GM19238 (cell line): ENCODE measurements at regions not wholly inside any gene's neighbourhood (a gene's known extent, or its start where the extent isn't known, plus 50 kb on each side); places are given as distances from the start of the nearest gene placed in this dataset.
"Not testable (repeated sequence)": the region's sequence is repeated elsewhere in the genome, so short reads cannot be mapped to it uniquely, and the experiment has no call there.

Experiments
- DNase-seq: peaks from one replicate; pipeline ENCODE4 v3.0.0; 2011; ENCODE audit warnings: low spot score; ENCODE audit not compliant: insufficient read length

DNA sequence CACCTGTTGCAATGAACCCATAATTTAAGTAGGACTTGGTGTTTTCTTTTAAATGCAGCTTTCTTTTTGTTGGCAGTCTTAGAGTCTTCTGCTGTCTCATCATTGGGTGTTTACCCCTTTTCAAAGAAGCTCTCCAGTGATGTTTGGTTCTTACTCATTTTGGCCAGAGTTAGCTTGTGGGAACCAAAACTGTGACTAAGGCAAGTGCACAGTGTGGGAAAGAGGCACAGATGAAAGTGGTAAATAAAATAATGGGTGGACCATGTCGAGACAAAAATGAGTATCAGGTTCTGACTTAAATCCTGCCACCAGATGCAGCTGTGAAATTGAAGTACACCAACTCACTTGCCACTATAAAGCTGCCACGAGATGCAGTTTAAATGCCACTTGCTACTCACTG lies 615.4 kb upstream of the MIS18BP1 start:
- DNase-seq: no peak

- DNase-seq: no peak
These were observed 614.3 kb upstream of the MIS18BP1 start for GRCh38 chr14:45867046-45867894.

GRCh38 chr14:45838597-45838996 lies 585.6 kb upstream of the MIS18BP1 start:
- DNase-seq: no peak

- DNase-seq: no peak
These were observed 566.1 kb upstream of the MIS18BP1 start for GRCh38 chr14:45819107-45819506.

GRCh38 chr14:45811155-45811554 lies 558.2 kb upstream of the MIS18BP1 start:
- no peak for DNase-seq

DNA sequence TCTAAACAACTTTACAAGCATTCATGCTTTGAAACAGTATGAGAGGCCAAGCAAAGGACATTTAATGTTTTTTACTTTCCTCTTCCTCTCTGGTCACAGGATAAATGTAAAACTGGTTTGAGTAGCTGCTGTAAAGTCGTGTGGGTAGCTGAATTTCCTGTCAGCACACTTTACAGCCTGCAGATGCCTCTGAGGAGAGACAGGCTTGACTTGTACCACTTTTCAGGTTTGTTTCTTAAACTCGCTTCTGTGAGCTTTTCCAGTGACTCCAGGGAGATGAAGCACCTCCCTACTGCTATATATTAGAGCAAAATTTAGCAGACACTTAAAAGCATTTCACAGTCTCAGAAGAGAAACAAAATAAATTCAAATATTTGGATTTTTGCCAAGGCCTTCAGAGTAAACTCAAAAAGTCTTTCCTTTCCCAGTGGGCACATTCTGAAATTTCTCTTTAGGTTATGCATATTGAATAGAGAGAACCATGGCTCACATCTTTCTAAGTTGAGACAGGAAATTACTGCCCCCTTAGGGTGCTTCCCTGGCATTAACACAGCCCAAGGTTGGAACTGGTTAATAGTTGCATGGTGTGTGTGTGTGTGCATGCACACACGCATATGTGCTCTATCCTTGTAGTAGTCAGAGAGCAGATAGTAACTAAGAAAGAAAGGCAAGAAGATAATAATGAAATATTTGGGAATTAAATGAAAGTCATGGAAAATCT lies 557.3 kb upstream of the MIS18BP1 start:
- no peak for DNase-seq

- DNase-seq: no peak
These were observed 554.3 kb upstream of the MIS18BP1 start for GRCh38 chr14:45807178-45807899.

DNA sequence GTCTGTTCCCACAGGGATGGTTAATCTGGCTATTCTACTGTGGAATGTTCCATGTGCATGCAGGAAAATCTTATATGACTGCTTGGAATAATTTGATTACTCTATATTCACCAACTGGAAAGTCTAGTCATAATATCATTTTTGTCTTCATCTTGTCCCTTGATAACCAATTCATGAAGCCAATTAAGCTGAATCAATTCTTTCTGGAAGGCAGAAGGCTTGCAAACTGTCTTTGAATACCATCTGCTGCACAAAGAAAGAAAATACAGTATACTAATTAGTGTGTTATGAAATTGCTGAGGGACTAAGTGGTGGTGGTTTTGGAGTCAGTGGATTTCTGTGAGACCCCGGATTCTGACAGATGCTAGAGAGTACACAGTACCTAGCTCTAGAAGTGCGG lies 546.5 kb upstream of the MIS18BP1 start:
- no peak for DNase-seq

GRCh38 chr14:45798659-45799058 lies 545.7 kb upstream of the MIS18BP1 start:
- DNase-seq: no peak

- DNase-seq: not testable (repeated sequence)
These were observed 543.0 kb upstream of the MIS18BP1 start for GRCh38 chr14:45796006-45796405.

DNA sequence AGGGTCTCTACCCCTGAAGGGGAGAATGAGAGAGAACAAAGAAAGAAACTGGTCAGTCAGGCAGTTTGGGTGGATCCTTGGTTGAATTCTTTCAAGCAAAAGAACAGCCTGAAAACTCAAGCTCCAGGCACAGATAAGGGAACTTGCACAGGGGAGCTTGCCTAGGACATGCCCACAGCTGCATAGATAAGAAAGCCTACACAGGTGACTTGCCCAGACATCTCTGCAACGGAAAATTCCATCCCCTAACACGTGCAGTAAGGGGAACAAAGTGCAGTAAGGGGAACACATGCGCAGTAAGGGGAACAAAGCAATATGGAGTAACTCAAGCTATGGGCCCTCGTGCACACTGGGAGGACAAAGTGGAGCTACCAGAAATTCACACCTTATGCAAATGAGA lies 540.1 kb upstream of the MIS18BP1 start:
- DNase-seq: no peak

- no peak for DNase-seq
These were observed 537.3 kb upstream of the MIS18BP1 start for GRCh38 chr14:45790293-45790692.

DNA sequence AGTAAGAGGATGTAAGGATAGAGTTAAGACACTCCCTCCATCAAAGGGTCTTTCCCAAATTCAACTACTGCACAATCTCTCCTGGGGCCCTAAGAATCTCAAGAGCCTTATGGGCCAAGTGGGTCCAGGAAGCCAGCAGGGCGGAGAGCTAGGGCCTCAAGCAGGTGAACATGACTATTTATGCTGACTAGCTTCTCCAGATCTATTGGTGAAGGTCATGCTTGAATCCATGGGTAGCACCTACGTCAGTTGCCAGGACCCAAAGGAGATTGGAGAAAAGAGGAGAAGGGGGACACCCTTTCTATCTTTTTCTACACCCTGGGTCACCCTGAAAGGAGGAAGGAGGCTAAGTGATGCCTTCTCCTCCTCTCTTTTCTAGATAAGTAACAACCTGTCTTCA lies 534.2 kb upstream of the MIS18BP1 start:
- DNase-seq: no peak

- DNase-seq: no peak
These were observed 533.3 kb upstream of the MIS18BP1 start for GRCh38 chr14:45786266-45786665.

GRCh38 chr14:45785240-45785639 lies 532.2 kb upstream of the MIS18BP1 start:
- no peak for DNase-seq

DNA sequence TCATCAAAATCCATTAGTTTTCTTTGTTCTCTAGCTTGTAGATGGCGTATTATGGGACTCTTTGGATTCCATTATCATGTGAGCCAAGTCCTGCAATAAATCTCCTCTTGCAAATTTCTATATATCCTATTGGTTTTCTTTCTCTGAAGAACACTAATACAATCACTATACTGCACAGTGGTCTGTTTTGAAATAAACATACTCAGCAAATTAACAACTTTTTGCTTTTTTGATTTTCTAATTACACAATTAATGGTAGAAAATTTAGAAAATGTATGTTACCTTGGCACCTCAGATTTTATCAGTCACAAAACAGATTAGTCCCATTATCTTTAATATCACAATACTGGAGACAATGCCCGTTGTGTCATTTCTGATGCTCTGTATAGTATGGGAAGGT lies 513.2 kb upstream of the MIS18BP1 start:
- no peak for DNase-seq

DNA sequence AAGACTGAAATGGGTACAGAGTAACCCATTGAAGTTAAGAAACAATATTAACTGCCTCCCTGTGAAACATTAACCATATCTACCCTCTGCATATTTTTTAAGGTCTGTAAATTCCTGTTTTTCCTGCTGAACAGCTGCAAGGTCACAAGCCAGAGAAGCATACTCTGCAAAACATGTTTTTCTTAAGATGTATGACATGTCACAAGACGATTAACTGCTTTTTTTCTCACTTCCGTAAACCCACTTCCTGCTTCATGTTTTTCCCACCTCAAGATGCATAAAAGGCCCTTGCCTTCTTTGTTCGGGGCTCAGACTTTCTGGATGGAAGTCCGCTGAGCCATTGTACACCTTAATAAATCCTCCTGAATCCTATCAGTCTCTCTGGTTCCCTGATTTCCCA lies 504.7 kb upstream of the MIS18BP1 start:
- DNase-seq: no peak

DNA sequence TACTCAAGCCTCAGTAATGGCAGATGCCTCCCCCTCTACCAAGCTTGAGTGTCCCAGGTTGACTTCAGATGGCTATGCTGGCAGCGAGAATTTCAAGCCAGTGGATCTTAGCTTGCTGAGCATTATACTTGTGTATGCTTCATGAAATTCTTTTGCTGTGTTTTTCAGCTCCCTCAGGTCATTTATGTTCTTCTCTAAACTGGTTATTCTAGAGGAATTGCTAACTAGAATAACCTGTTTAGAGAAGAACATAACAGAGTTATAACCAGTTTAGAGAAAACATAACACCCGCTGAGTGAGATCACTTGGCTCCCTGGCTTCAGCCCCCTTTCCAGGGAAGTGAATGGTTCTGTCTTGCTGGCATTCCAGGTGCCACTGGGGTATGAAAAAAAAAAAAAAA lies 503.4 kb upstream of the MIS18BP1 start:
- DNase-seq: not testable (repeated sequence)

DNA sequence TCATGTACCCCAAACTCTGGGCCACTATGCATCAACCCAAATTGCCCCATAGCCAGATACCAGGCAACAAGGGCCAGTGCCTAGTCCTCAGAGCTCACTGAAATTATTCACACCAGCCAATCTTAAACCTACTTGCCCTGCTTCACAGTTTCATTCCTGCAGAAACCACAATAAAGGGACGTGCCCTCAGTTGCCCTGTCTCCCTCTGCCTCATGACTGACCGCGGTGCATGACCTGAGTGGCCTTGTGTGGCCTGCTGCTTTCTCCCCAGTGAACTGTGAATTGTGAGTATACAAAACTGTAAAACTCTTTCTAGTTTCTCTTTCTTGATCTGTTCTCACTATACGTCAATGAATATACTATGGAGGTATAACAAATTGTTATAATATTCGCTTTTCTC lies 490.9 kb upstream of the MIS18BP1 start:
- DNase-seq: no peak

GRCh38 chr14:45742187-45742586 lies 489.2 kb upstream of the MIS18BP1 start:
- no peak for DNase-seq

DNA sequence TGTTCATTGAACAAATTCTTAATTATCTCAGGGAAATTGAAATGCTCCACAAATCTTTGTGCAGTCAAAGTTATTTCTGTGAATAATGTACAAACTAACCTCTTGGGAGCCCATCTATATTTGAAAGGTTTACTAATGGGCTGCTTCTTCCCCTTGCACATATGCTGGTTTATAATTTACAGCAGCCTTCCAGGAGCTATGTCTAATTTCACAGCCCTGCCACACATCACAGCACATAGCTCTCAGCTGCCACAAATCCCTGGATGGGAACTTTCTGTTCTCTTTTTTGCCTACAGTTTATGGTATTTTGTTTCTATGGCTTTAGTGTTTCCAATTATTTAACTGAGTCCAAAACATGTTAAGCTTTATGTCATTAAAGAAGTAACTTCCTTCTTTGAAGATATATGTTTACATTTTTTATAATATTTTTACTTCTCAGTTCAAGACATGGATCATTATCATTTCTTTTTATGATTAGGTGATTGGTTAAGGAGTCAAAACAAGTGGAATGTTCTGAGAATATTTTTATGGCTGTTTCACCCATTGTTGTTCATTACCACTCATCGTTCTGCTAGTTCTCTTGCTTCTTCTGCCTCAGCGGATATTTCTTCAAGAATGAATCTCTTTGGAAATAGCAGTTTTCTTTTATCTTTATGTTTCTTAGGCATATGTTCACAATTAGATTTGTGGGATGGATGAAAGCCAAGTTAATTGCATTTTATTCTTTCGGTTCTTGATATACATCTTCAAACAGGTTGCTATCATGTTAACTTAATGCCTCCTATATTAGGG lies 475.6 kb upstream of the MIS18BP1 start:
- no peak for DNase-seq
